H1 (cell line): ENCODE measurements at regions not wholly inside any gene's neighbourhood (a gene's known extent, or its start where the extent isn't known, plus 50 kb on each side); places are given as distances from the start of the nearest gene placed in this dataset.
A peak's percentile ranks its signal among the peaks of the same experiment; 100 is the strongest.

Experiments
- CTCF ChIA-PET: fragments of 300-600 bp; sonication (Branson Sonifier 250); formaldehyde crosslinking; loops from one replicate; lab custom pipeline; 2021; ENCODE audit not compliant: partially characterized antibody; lab: Charles Lee
- POLR2A ChIA-PET: fragments of 300-600 bp; sonication (Branson Sonifier 250); formaldehyde crosslinking; loops from one replicate; lab custom pipeline; 2021; ENCODE audit warnings: inconsistent platforms; ENCODE audit not compliant: partially characterized antibody; lab: Charles Lee
- DNase-seq, 2 experiments: peaks; one replicate each; pipeline versions ENCODE4 v3.0.0 to v3.0.0-alpha.2; 2010 to 2022; ENCODE audit warnings: low spot score in 2 of 2, low read depth in 1 of 2, mixed read lengths in 1 of 2
- FAIRE-seq: peaks from 2 replicates; lab custom pipeline; 2011; peaks lifted over from hg19 to GRCh38; lab: Jason Lieb, UNC
- H2AFZ ChIP-seq: 2 replicates; pipeline ENCODE4 v1.8.1; 2012; ENCODE audit warnings: low read length, inconsistent platforms
- H2AK5ac ChIP-seq: 2 replicates; pipeline ENCODE4 v1.6.1; 2013; ENCODE audit warnings: low read depth, low read length
- H2BK120ac ChIP-seq: replicated peaks from 2 replicates; pipeline ENCODE3; 2013; ENCODE audit warnings: low read depth, low read length, inconsistent platforms
- H2BK12ac ChIP-seq: 2 replicates; pipeline ENCODE4 v1.6.1; 2013; ENCODE audit warnings: low read depth, low read length
- H2BK15ac ChIP-seq: 2 replicates; pipeline ENCODE4 v1.6.1; 2013; ENCODE audit warnings: low read length
- H2BK20ac ChIP-seq: 2 replicates; pipeline ENCODE4 v1.6.1; 2013; ENCODE audit warnings: low read length
- H2BK5ac ChIP-seq: 2 replicates; pipeline ENCODE4 v1.6.1; 2013; ENCODE audit warnings: low read depth, low read length
- H3K14ac ChIP-seq: 2 replicates; pipeline ENCODE4 v1.6.1; 2013; ENCODE audit warnings: inconsistent platforms; ENCODE audit not compliant: insufficient read length
- H3K18ac ChIP-seq: 2 replicates; pipeline ENCODE4 v1.6.1; 2013; ENCODE audit warnings: low read length; ENCODE audit errors: extremely low read depth
- H3K23ac ChIP-seq: 2 replicates; pipeline ENCODE4 v1.6.1; 2013; ENCODE audit warnings: inconsistent platforms; ENCODE audit not compliant: insufficient read length
- H3K23me2 ChIP-seq: 2 replicates; pipeline ENCODE4 v1.6.1; 2013; ENCODE audit warnings: low read depth, low read length
- H3K27ac ChIP-seq: 2 replicates; pipeline ENCODE4 v1.6.1; 2011; ENCODE audit warnings: low read depth, low read length, inconsistent platforms
- H3K27me3 ChIP-seq, 4 experiments: replicated peaks in 1 of 4; 1 replicate in 1 of 4; 2 replicates in 3 of 4; pipeline versions ENCODE4 v1.6.1 to v1.8.1; 2011 to 2013; ENCODE audit warnings: low read length in 3 of 4, mild to moderate bottlenecking in 3 of 4, inconsistent platforms in 2 of 4, mixed read lengths in 2 of 4, moderate library complexity in 1 of 4; ENCODE audit not compliant: control insufficient read depth in 3 of 4, insufficient read depth in 3 of 4; ENCODE audit errors: extremely low read depth in 1 of 4
- H3K36me3 ChIP-seq, 4 experiments: 2 replicates each; pipeline versions ENCODE4 v1.6.1 to v1.8.1; 2011 to 2013; ENCODE audit warnings: mild to moderate bottlenecking in 4 of 4, low read length in 3 of 4, moderate library complexity in 2 of 4, control low read depth in 1 of 4, inconsistent platforms in 1 of 4; ENCODE audit not compliant: insufficient read depth in 4 of 4, control insufficient read depth in 2 of 4
- H3K4ac ChIP-seq: replicated peaks from 2 replicates; pipeline ENCODE3; 2013; ENCODE audit warnings: low read length, low read depth, mixed read lengths, inconsistent platforms; ENCODE audit not compliant: insufficient read length
- H3K4me1 ChIP-seq, 4 experiments: replicated peaks in 1 of 4; 1 replicate in 1 of 4; 2 replicates in 3 of 4; pipeline versions ENCODE4 v1.6.1 to v1.8.1; 2011 to 2013; ENCODE audit warnings: low read length in 3 of 4, inconsistent platforms in 2 of 4, mixed read lengths in 1 of 4; ENCODE audit not compliant: insufficient read depth in 4 of 4, control insufficient read depth in 3 of 4
- H3K4me2 ChIP-seq, 2 experiments: 2 replicates each; pipeline versions ENCODE4 v1.6.1 to v1.8.1; 2011 to 2013; ENCODE audit warnings: low read depth in 2 of 2, low read length in 2 of 2, control low read depth in 1 of 2, inconsistent platforms in 1 of 2, mild to moderate bottlenecking in 1 of 2; ENCODE audit not compliant: insufficient read depth in 1 of 2
- H3K4me3 ChIP-seq, 4 experiments: fragments of 200-600, 300-600 bp in 1 of 4; sonication (generic), shearing (Covaris generic), sonication (Bioruptor Twin) in 1 of 4; 2 replicates each; pipeline versions ENCODE4 v1.5.1 to v1.8.1; 2011 to 2016; ENCODE audit warnings: low read length in 4 of 4, low read depth in 3 of 4, control low read depth in 2 of 4, inconsistent platforms in 2 of 4, mild to moderate bottlenecking in 2 of 4, mixed read lengths in 1 of 4, moderate library complexity in 1 of 4; ENCODE audit not compliant: insufficient read depth in 2 of 4; ENCODE audit errors: extremely low read depth in 1 of 4
- H3K56ac ChIP-seq: replicated peaks from 2 replicates; pipeline ENCODE3; 2013; ENCODE audit warnings: low read depth, mild to moderate bottlenecking, mixed read lengths, low read length, inconsistent platforms; ENCODE audit not compliant: insufficient read length
- H3K79me1 ChIP-seq: 2 replicates; pipeline ENCODE4 v1.6.1; 2013; ENCODE audit warnings: low read depth, low read length, control low read depth
- H3K79me2 ChIP-seq, 2 experiments: 2 replicates each; pipeline versions ENCODE4 v1.6.1 to v1.8.1; 2012 to 2013; ENCODE audit warnings: low read length in 2 of 2, mild to moderate bottlenecking in 2 of 2, inconsistent platforms in 1 of 2; ENCODE audit not compliant: insufficient read depth in 2 of 2, control insufficient read depth in 1 of 2
- H3K9ac ChIP-seq, 4 experiments: replicated peaks in 1 of 4; 1 replicate in 1 of 4; 2 replicates in 3 of 4; pipeline versions ENCODE4 v1.6.1 to v1.8.1; 2011 to 2013; ENCODE audit warnings: low read depth in 3 of 4, low read length in 3 of 4, control low read depth in 2 of 4, mild to moderate bottlenecking in 2 of 4, moderate library complexity in 2 of 4, inconsistent platforms in 1 of 4; ENCODE audit errors: extremely low read depth in 1 of 4
- H3K9me3 ChIP-seq, 2 experiments: 2 replicates each; pipeline versions ENCODE4 v1.6.1 to v1.8.1; 2012 to 2013; ENCODE audit warnings: mild to moderate bottlenecking in 2 of 2, moderate library complexity in 2 of 2, control low read depth in 1 of 2, inconsistent platforms in 1 of 2, low read depth in 1 of 2, low read length in 1 of 2, mixed read lengths in 1 of 2; ENCODE audit not compliant: insufficient read depth in 2 of 2
- H4K20me1 ChIP-seq, 2 experiments: replicated peaks in 1 of 2; 2 replicates each; pipeline versions ENCODE3 to v1.8.1; 2011 to 2013; ENCODE audit warnings: inconsistent platforms in 2 of 2, low read length in 2 of 2, mild to moderate bottlenecking in 1 of 2; ENCODE audit not compliant: insufficient read depth in 2 of 2, control insufficient read depth in 1 of 2
- H4K5ac ChIP-seq: 2 replicates; pipeline ENCODE4 v1.6.1; 2013; ENCODE audit warnings: low read length, low read depth, mixed read lengths, inconsistent platforms; ENCODE audit not compliant: insufficient read length
- H4K8ac ChIP-seq: 2 replicates; pipeline ENCODE4 v1.8.0; 2013; ENCODE audit warnings: mild to moderate bottlenecking, moderate library complexity, low read length, inconsistent platforms; ENCODE audit not compliant: insufficient read depth; ENCODE audit errors: extremely low read depth
- H4K91ac ChIP-seq: replicated peaks from 2 replicates; pipeline ENCODE3; 2013; ENCODE audit warnings: low read length, mixed read lengths, inconsistent platforms; ENCODE audit not compliant: insufficient read length
- CBX8 ChIP-seq: fragments of 300-800, 300-1000 bp; sonication (generic); IDR thresholded peaks from 2 replicates; pipeline ENCODE4 v1.7.1; 2016; ENCODE audit warnings: low read depth, low read length, borderline replicate concordance
- CHD2 ChIP-seq: IDR thresholded peaks from 2 replicates; pipeline ENCODE4 v1.6.1; 2012; ENCODE audit warnings: low read length, improper control_type of control experiment
- E2F6 ChIP-seq: IDR thresholded peaks from 2 replicates; pipeline ENCODE4 v1.6.1; 2012; ENCODE audit warnings: inconsistent platforms
- NANOG ChIP-seq: IDR thresholded peaks from 2 replicates; pipeline ENCODE4 v1.6.1; 2011; ENCODE audit warnings: low read length, low read depth, mild to moderate bottlenecking, inconsistent platforms; ENCODE audit not compliant: insufficient read depth, poor library complexity, severe bottlenecking
- SIN3A ChIP-seq, 2 experiments: IDR thresholded peaks in 1 of 2; conservative IDR thresholded peaks in 1 of 2; 2 replicates each; pipeline ENCODE4 v1.6.1; 2011 to 2012; ENCODE audit warnings: low read length in 2 of 2, improper control_type of control experiment in 1 of 2, low read depth in 1 of 2, mild to moderate bottlenecking in 1 of 2
- SIX5 ChIP-seq: IDR thresholded peaks from 2 replicates; pipeline ENCODE4 v1.6.1; 2011; ENCODE audit warnings: mild to moderate bottlenecking, low read depth, low read length
- WGBS, 2 experiments: shearing (Covaris generic) in 1 of 2; methylation state at CpG; one replicate each; pipeline versions ENCODE4 v1.1.6 to v1.1.7; 2013 to 2015; ENCODE audit warnings: low lambda C conversion rate in 2 of 2, mixed read lengths in 2 of 2, inconsistent platforms in 1 of 2, low coverage in 1 of 2, missing lambda C conversion rate in 1 of 2; ENCODE audit not compliant: insufficient replicate concordance in 2 of 2, insufficient coverage in 1 of 2, insufficient read length in 1 of 2; ENCODE audit errors: extremely low coverage in 1 of 2, missing lambda C conversion rate in 1 of 2; 5-methylcytosine and 5-hydroxymethylcytosine counted together

- H3K9me3 ChIP-seq: no peaks in the 10 kb centered on the region; a peak in 2 of 4 replicates
- H2BK5ac ChIP-seq: no peak overlapping the region
- H4K20me1 ChIP-seq: no peaks in the 10 kb centered on the region
- no peak overlapping the region; a peak in 1 of 7 replicates for H3K9ac ChIP-seq
- H4K91ac ChIP-seq: no peak overlapping the region
- H3K4me2 ChIP-seq: no peak overlapping the region
- no peak overlapping the region for H4K8ac ChIP-seq
- H3K79me1 ChIP-seq: no peaks in the 10 kb centered on the region
- FAIRE-seq (no peak), DNase-seq (no peak)
- H2BK12ac ChIP-seq: peak overlapping the region; percentile 42; the same call in 1 of the 2 replicates
- no peak overlapping the region for H3K56ac ChIP-seq
- no peak overlapping the region for H3K23ac ChIP-seq
- no peak overlapping the region for H2BK120ac ChIP-seq
- peak overlapping the region; percentile 61; the same call in 1 of the 2 replicates for H2AFZ ChIP-seq
- TF ChIP-seq NANOG: no peak
- no peak for TF ChIP-seq CBX8
- no peak for TF ChIP-seq CHD2
- TF ChIP-seq E2F6: no peak
- TF ChIP-seq SIN3A (conservative IDR thresholded peaks at IDR 0.05 in 1 of 2, IDR thresholded peaks at IDR 0.05 in 1 of 2; ENCODE audit: low read depth in 1 of 2, low read length in 2 of 2): no peak
- no peak for TF ChIP-seq SIX5
- no peaks in the 10 kb centered on the region for H3K36me3 ChIP-seq
- 87% methylated on average over 5 of the region's 5 CpGs; no CpG with 5 or more reads in 1 of the 2 experiments for WGBS, 2 experiments
- H3K4ac ChIP-seq: no peak overlapping the region
- no peak overlapping the region for H3K14ac ChIP-seq
- no peak overlapping the region for H2AK5ac ChIP-seq
- CTCF ChIA-PET: interaction anchor here (0.7 to 1.0 kb wide), 4 partner anchors 9 to 450 kb away, joined by 3 to 5 read pairs (median 3); no protein-coding TSS in a partner anchor
- H2BK15ac ChIP-seq: no peak overlapping the region
- H3K79me2 ChIP-seq: no peaks in the 10 kb centered on the region
- no peak overlapping the region for H4K5ac ChIP-seq
- no peak overlapping the region for H3K4me3 ChIP-seq
- H3K27me3 ChIP-seq: no peaks in the 10 kb centered on the region
- no peak overlapping the region for H3K27ac ChIP-seq
- POLR2A ChIA-PET: interaction anchor here (0.6 kb wide), 1 partner anchor 352 kb away, joined by 3 read pairs; no protein-coding TSS in a partner anchor
- H3K4me1 ChIP-seq: no peaks in the 10 kb centered on the region
- no peaks in the 10 kb centered on the region for H3K23me2 ChIP-seq
- no peak overlapping the region; the same call in 1 of the 2 replicates for H3K18ac ChIP-seq
- no peak overlapping the region for H2BK20ac ChIP-seq
These were observed 422.5 kb upstream of the PDE3A start for GRCh38 chr12:19945559-19946435.
